GM23338 (cell line): ENCODE measurements at regions not wholly inside any gene's neighbourhood (a gene's known extent, or its start where the extent isn't known, plus 50 kb on each side); places are given as distances from the start of the nearest gene placed in this dataset.

Experiments
- ATAC-seq: fragments of 200-7000 bp; cut with Tn5 transposase; 3 replicates; pipeline ENCODE4 v1.9.1; 2020
- DNase-seq: peaks from one replicate; pipeline ENCODE4 v3.0.0-alpha.2; 2015; ENCODE audit warnings: low spot score
- H2AFZ ChIP-seq: fragments of 200-600 bp; sonication (generic); 2 replicates; pipeline ENCODE4 v1.8.0; 2016; ENCODE audit warnings: antibody characterized with exemption, mild to moderate bottlenecking, moderate library complexity
- H3F3A ChIP-seq: fragments of 200-600 bp; sonication (generic); replicated peaks from 2 replicates; pipeline ENCODE4 v1.8.0; 2017; ENCODE audit warnings: antibody characterized with exemption, mixed run types, low read depth
- H3K27ac ChIP-seq: fragments of 200-600 bp; sonication (generic); 2 replicates; pipeline ENCODE4 v1.6.1; 2016; ENCODE audit warnings: low read depth
- H3K27me3 ChIP-seq: fragments of 200-600 bp; sonication (generic); 2 replicates; pipeline ENCODE4 v1.8.0; 2016; ENCODE audit warnings: mild to moderate bottlenecking, mixed run types, moderate library complexity; ENCODE audit not compliant: insufficient read depth
- H3K36me3 ChIP-seq: fragments of 200-600 bp; sonication (generic); 2 replicates; pipeline ENCODE4 v1.8.0; 2016; ENCODE audit warnings: mild to moderate bottlenecking; ENCODE audit not compliant: insufficient read depth
- H3K4me1 ChIP-seq: fragments of 200-600 bp; sonication (generic); 2 replicates; pipeline ENCODE4 v1.8.0; 2016; ENCODE audit warnings: mild to moderate bottlenecking, moderate library complexity; ENCODE audit not compliant: insufficient read depth
- H3K4me2 ChIP-seq: fragments of 200-600 bp; sonication (generic); 2 replicates; pipeline ENCODE4 v1.7.1; 2017; ENCODE audit warnings: mixed run types
- H3K4me3 ChIP-seq: fragments of 200-600 bp; sonication (generic); 2 replicates; pipeline ENCODE4 v1.6.1; 2016; ENCODE audit warnings: mixed run types
- H3K79me2 ChIP-seq: fragments of 200-600 bp; sonication (generic); replicated peaks from 2 replicates; pipeline ENCODE4 v1.8.0; 2017; ENCODE audit warnings: mild to moderate bottlenecking; ENCODE audit not compliant: insufficient read depth
- H3K9me2 ChIP-seq: fragments of 200-600 bp; sonication (generic); 2 replicates; pipeline ENCODE4 v1.8.0; 2017; ENCODE audit not compliant: insufficient read depth
- H4K20me1 ChIP-seq: fragments of 200-600 bp; sonication (generic); replicated peaks from 2 replicates; pipeline ENCODE4 v1.8.0; 2017; ENCODE audit warnings: mild to moderate bottlenecking; ENCODE audit not compliant: insufficient read depth
- H3K27ac Mint-ChIP-seq: 2 replicates; pipeline ENCODE4 v1.8.0; 2020; ENCODE audit warnings: inconsistent platforms, mild to moderate bottlenecking, moderate library complexity, mixed read lengths
- H3K27me3 Mint-ChIP-seq: 3 replicates; pipeline ENCODE4 v1.8.0; 2022; ENCODE audit warnings: low read depth, mild to moderate bottlenecking, moderate library complexity, mixed read lengths, inconsistent platforms; ENCODE audit not compliant: insufficient read depth, poor library complexity
- H3K36me3 Mint-ChIP-seq: 3 replicates; pipeline ENCODE4 v1.8.0; 2021; ENCODE audit warnings: low read depth, mild to moderate bottlenecking, inconsistent platforms, moderate library complexity, mixed read lengths
- H3K4me1 Mint-ChIP-seq: 3 replicates; pipeline ENCODE4 v1.8.0; 2020; ENCODE audit warnings: mild to moderate bottlenecking, inconsistent platforms, mixed read lengths
- H3K4me3 Mint-ChIP-seq: 3 replicates; pipeline ENCODE4 v1.8.0; 2021; ENCODE audit warnings: moderate library complexity, mild to moderate bottlenecking, inconsistent platforms, mixed read lengths
- H3K9me3 Mint-ChIP-seq: 3 replicates; pipeline ENCODE4 v1.8.0; 2020; ENCODE audit warnings: moderate library complexity, mild to moderate bottlenecking, inconsistent platforms, mixed read lengths
- CREB1 ChIP-seq: fragments of 250-450 bp; sonication (Bioruptor Pico); IDR thresholded peaks from 2 replicates; pipeline ENCODE4 v1.5.0; 2020; ENCODE audit warnings: low read depth, mild to moderate bottlenecking, moderate library complexity
- EZH2 ChIP-seq: fragments of 200-600 bp; sonication (generic); IDR thresholded peaks from one replicate; pipeline ENCODE4 v1.8.0; 2017; ENCODE audit warnings: antibody characterized with exemption, mild to moderate bottlenecking, low read depth; ENCODE audit not compliant: unreplicated experiment
- EZH2phosphoT487 ChIP-seq: fragments of 200-600 bp; sonication (generic); IDR thresholded peaks from one replicate; pipeline ENCODE4 v1.8.1; 2018; ENCODE audit warnings: antibody characterized with exemption; ENCODE audit not compliant: unreplicated experiment
- JUNB ChIP-seq: IDR thresholded peaks from one replicate; pipeline ENCODE4 v1.6.1; 2016; ENCODE audit warnings: antibody characterized with exemption; ENCODE audit not compliant: unreplicated experiment
- NANOG ChIP-seq: IDR thresholded peaks from 2 replicates; pipeline ENCODE4 v1.6.1; 2016; ENCODE audit warnings: antibody characterized with exemption, borderline replicate concordance
- POLR2AphosphoS5 ChIP-seq: IDR thresholded peaks from 2 replicates; pipeline ENCODE4 v1.6.1; 2016; ENCODE audit warnings: antibody characterized with exemption, low read depth
- STAT1 ChIP-seq: IDR thresholded peaks from one replicate; pipeline ENCODE4 v1.6.1; 2016; ENCODE audit warnings: antibody characterized with exemption; ENCODE audit not compliant: unreplicated experiment
- ZNF114 ChIP-seq: fragments of 250-450 bp; sonication (Bioruptor Pico); IDR thresholded peaks from 2 replicates; pipeline ENCODE4 v1.5.0; 2020; ENCODE audit warnings: mild to moderate bottlenecking, moderate library complexity
- ZNF331 ChIP-seq: fragments of 250-450 bp; sonication (Bioruptor Pico); IDR thresholded peaks from 2 replicates; pipeline ENCODE4 v1.5.0; 2020; ENCODE audit warnings: low read depth, mild to moderate bottlenecking, moderate library complexity
- TF ChIP-seq, protein P1 (sequence below), 2 experiments: fragments of 200-600 bp in 1 of 2; sonication (generic) in 1 of 2; conservative IDR thresholded peaks; 2 replicates each; pipeline versions ENCODE4 v1.5.1 to v1.6.1; 2016 to 2017; ENCODE audit warnings: antibody characterized with exemption in 2 of 2, low read depth in 2 of 2, mild to moderate bottlenecking in 2 of 2, moderate library complexity in 1 of 2
- TF ChIP-seq, protein P2 (sequence below): IDR thresholded peaks from one replicate; pipeline ENCODE4 v1.6.1; 2018; ENCODE audit warnings: antibody characterized with exemption; ENCODE audit not compliant: unreplicated experiment
- TF ChIP-seq, protein P3 (sequence below): fragments of 250-450 bp; sonication (Bioruptor Pico); IDR thresholded peaks from 2 replicates; pipeline ENCODE4 v1.5.0; 2020; ENCODE audit warnings: mild to moderate bottlenecking, moderate library complexity

DNA sequence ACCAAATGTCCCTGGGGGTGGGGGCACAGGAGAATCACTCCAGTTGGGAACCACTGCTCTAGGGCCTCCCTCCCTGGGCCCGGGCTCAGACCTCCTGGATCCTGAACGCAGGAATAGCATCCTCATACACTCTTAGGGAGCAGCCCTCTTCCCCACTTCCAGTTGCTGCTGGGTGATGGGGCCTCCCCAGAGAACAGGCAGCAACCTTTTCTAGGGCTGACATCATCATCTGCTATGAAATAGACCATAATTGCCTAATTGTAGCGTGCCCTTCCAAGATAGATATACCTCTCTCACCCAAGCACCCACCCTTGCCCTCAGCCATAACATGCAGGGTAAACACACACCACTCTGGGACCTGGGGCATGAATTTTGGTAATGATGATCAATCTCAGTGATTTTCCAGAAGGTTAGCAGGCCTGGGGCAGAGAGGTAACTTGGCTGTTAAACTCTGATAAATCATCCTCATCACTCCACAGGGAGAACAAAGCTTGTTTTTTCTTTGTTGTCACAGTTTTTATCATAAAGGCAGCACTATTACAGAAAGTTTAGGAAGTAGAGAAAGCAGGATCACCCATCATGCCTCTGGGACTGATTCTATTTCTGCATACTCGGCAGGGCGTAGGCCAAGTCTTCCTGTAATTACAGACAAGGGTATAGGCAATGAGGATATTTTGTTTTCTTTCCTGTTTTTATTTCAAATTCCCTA is 88.3 kb upstream of the PRDM11 start (continued):
- TF ChIP-seq, protein P1, sequence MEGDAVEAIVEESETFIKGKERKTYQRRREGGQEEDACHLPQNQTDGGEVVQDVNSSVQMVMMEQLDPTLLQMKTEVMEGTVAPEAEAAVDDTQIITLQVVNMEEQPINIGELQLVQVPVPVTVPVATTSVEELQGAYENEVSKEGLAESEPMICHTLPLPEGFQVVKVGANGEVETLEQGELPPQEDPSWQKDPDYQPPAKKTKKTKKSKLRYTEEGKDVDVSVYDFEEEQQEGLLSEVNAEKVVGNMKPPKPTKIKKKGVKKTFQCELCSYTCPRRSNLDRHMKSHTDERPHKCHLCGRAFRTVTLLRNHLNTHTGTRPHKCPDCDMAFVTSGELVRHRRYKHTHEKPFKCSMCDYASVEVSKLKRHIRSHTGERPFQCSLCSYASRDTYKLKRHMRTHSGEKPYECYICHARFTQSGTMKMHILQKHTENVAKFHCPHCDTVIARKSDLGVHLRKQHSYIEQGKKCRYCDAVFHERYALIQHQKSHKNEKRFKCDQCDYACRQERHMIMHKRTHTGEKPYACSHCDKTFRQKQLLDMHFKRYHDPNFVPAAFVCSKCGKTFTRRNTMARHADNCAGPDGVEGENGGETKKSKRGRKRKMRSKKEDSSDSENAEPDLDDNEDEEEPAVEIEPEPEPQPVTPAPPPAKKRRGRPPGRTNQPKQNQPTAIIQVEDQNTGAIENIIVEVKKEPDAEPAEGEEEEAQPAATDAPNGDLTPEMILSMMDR (conservative IDR thresholded peaks at IDR 0.05; ENCODE audit: low read depth in 2 of 2), result no peak
- TF ChIP-seq JUNB (no peak), ZNF331 (CRISPR knock-in tag) (no peak), STAT1 (no peak)

DNA sequence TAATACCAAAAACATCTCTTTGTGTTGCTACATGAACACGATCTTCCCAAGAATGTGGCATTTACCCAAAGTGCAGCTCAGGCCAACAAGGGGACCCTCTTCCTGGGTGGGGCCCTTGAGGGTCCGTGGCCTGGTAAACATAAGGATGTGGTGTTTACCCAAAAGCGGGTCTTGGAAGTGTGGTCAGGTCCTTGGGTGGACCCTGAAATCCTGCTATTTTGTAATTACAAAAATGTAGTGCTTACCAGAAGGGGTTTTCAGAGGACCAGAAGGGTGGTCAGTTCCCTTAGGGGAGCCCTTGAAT is 87.8 kb upstream of the PRDM11 start:
- Histone ChIP-seq H3K36me3 (no peaks in the 10 kb centered on the region), H3K27ac (no peak overlapping the region), H2AFZ (no peak overlapping the region), H4K20me1 (no peaks in the 10 kb centered on the region), H3K4me2 (no peak overlapping the region), H3K9me2 (no peaks in the 10 kb centered on the region), H3F3A (no peaks in the 10 kb centered on the region), H3K4me3 (no peak overlapping the region), H3K4me1 (peaks cover 19% of the 10 kb centered on the region; the same call in 1 of the 2 replicates), H3K79me2 (no peaks in the 10 kb centered on the region), H3K27me3 (no peaks in the 10 kb centered on the region)
- Mint-ChIP-seq H3K36me3 (no peaks in the 10 kb centered on the region), H3K27me3 (peaks cover 16% of the 10 kb centered on the region), H3K9me3 (peaks cover 2% of the 10 kb centered on the region; the same call in 1 of the 3 replicates), H3K27ac (no peak overlapping the region), H3K4me3 (no peak overlapping the region), H3K4me1 (peaks cover 31% of the 10 kb centered on the region)
- no peak for TF ChIP-seq CREB1
- no peak for TF ChIP-seq JUNB
- no peak for TF ChIP-seq NANOG
- no peak for TF ChIP-seq ZNF331 (CRISPR knock-in tag)
- TF ChIP-seq EZH2phosphoT487, result no peak
- TF ChIP-seq ZNF114 (CRISPR knock-in tag), result no peak
- no peak for TF ChIP-seq STAT1
- TF ChIP-seq, protein P2, sequence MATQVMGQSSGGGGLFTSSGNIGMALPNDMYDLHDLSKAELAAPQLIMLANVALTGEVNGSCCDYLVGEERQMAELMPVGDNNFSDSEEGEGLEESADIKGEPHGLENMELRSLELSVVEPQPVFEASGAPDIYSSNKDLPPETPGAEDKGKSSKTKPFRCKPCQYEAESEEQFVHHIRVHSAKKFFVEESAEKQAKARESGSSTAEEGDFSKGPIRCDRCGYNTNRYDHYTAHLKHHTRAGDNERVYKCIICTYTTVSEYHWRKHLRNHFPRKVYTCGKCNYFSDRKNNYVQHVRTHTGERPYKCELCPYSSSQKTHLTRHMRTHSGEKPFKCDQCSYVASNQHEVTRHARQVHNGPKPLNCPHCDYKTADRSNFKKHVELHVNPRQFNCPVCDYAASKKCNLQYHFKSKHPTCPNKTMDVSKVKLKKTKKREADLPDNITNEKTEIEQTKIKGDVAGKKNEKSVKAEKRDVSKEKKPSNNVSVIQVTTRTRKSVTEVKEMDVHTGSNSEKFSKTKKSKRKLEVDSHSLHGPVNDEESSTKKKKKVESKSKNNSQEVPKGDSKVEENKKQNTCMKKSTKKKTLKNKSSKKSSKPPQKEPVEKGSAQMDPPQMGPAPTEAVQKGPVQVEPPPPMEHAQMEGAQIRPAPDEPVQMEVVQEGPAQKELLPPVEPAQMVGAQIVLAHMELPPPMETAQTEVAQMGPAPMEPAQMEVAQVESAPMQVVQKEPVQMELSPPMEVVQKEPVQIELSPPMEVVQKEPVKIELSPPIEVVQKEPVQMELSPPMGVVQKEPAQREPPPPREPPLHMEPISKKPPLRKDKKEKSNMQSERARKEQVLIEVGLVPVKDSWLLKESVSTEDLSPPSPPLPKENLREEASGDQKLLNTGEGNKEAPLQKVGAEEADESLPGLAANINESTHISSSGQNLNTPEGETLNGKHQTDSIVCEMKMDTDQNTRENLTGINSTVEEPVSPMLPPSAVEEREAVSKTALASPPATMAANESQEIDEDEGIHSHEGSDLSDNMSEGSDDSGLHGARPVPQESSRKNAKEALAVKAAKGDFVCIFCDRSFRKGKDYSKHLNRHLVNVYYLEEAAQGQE, result no peak
- TF ChIP-seq, protein P3, sequence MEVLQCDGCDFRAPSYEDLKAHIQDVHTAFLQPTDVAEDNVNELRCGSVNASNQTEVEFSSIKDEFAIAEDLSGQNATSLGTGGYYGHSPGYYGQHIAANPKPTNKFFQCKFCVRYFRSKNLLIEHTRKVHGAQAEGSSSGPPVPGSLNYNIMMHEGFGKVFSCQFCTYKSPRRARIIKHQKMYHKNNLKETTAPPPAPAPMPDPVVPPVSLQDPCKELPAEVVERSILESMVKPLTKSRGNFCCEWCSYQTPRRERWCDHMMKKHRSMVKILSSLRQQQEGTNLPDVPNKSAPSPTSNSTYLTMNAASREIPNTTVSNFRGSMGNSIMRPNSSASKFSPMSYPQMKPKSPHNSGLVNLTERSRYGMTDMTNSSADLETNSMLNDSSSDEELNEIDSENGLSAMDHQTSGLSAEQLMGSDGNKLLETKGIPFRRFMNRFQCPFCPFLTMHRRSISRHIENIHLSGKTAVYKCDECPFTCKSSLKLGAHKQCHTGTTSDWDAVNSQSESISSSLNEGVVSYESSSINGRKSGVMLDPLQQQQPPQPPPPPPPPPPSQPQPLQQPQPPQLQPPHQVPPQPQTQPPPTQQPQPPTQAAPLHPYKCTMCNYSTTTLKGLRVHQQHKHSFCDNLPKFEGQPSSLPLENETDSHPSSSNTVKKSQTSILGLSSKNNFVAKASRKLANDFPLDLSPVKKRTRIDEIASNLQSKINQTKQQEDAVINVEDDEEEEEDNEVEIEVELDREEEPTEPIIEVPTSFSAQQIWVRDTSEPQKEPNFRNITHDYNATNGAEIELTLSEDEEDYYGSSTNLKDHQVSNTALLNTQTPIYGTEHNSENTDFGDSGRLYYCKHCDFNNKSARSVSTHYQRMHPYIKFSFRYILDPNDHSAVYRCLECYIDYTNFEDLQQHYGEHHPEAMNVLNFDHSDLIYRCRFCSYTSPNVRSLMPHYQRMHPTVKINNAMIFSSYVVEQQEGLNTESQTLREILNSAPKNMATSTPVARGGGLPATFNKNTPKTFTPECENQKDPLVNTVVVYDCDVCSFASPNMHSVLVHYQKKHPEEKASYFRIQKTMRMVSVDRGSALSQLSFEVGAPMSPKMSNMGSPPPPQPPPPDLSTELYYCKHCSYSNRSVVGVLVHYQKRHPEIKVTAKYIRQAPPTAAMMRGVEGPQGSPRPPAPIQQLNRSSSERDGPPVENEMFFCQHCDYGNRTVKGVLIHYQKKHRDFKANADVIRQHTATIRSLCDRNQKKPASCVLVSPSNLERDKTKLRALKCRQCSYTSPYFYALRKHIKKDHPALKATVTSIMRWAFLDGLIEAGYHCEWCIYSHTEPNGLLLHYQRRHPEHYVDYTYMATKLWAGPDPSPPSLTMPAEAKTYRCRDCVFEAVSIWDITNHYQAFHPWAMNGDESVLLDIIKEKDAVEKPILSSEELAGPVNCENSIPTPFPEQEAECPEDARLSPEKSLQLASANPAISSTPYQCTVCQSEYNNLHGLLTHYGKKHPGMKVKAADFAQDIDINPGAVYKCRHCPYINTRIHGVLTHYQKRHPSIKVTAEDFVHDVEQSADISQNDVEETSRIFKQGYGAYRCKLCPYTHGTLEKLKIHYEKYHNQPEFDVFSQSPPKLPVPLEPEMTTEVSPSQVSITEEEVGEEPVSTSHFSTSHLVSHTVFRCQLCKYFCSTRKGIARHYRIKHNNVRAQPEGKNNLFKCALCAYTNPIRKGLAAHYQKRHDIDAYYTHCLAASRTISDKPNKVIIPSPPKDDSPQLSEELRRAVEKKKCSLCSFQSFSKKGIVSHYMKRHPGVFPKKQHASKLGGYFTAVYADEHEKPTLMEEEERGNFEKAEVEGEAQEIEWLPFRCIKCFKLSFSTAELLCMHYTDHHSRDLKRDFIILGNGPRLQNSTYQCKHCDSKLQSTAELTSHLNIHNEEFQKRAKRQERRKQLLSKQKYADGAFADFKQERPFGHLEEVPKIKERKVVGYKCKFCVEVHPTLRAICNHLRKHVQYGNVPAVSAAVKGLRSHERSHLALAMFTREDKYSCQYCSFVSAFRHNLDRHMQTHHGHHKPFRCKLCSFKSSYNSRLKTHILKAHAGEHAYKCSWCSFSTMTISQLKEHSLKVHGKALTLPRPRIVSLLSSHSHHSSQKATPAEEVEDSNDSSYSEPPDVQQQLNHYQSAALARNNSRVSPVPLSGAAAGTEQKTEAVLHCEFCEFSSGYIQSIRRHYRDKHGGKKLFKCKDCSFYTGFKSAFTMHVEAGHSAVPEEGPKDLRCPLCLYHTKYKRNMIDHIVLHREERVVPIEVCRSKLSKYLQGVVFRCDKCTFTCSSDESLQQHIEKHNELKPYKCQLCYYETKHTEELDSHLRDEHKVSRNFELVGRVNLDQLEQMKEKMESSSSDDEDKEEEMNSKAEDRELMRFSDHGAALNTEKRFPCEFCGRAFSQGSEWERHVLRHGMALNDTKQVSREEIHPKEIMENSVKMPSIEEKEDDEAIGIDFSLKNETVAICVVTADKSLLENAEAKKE (CRISPR knock-in tag), result no peak
- no peak for TF ChIP-seq EZH2
- TF ChIP-seq POLR2AphosphoS5, result no peak
- DNase-seq (no peak), ATAC-seq (no peak)
